Stimulated activated CD8-positive, alpha-beta memory T cell treated with anti-CD3 and anti-CD28 coated beads, Interleukin-7, amount 100 ng/mL, for 48 hours (primary cell): ENCODE measurements at regions not wholly inside any gene's neighbourhood (a gene's known extent, or its start where the extent isn't known, plus 50 kb on each side); places are given as distances from the start of the nearest gene placed in this dataset.

ENCODE experiments used
- DNase-seq, 2 donors: peaks; one replicate each; pipeline ENCODE4 v3.0.0-alpha.2; 2020; ENCODE audit warnings: low read depth in 1 of 2; ENCODE audit errors: extremely low read depth in 1 of 2

- no peak for DNase-seq
Measured at GRCh38 chr5:86768699-86769202, 151.0 kb downstream of the COX7C start.

- no peak for DNase-seq
Measured at GRCh38 chr5:86780018-86780417, 162.3 kb downstream of the COX7C start.

- DNase-seq, result no peak
Measured at GRCh38 chr5:86786955-86787354, 169.2 kb downstream of the COX7C start.

- DNase-seq, result no peak
Measured at GRCh38 chr5:86795659-86796058, 177.9 kb downstream of the COX7C start.

GRCh38 chr5:86797677-86798076 lies 179.9 kb downstream of the COX7C start:
- no peak for DNase-seq

GRCh38 chr5:86806206-86806605 lies 188.5 kb downstream of the COX7C start:
- no peak for DNase-seq

- no peak for DNase-seq
Measured at GRCh38 chr5:86807046-86808031, 189.6 kb downstream of the COX7C start.

GRCh38 chr5:86814315-86814714 lies 196.6 kb downstream of the COX7C start:
- no peak for DNase-seq

- no peak for DNase-seq
Measured at GRCh38 chr5:86814907-86815306, 197.2 kb downstream of the COX7C start.

- DNase-seq, result no peak
Measured at GRCh38 chr5:86824637-86825036, 206.9 kb downstream of the COX7C start.

- DNase-seq, result no peak
Measured at GRCh38 chr5:86831128-86831527, 213.4 kb downstream of the COX7C start.

- no peak for DNase-seq
Measured at GRCh38 chr5:86833868-86834267, 216.1 kb downstream of the COX7C start.

- no peak for DNase-seq
Measured at GRCh38 chr5:86837610-86838009, 219.9 kb downstream of the COX7C start.

GRCh38 chr5:86838083-86838482 lies 220.3 kb downstream of the COX7C start:
- no peak for DNase-seq

GRCh38 chr5:86841000-86841644 lies 223.4 kb downstream of the COX7C start:
- no peak for DNase-seq

GRCh38 chr5:86858442-86858841 lies 240.7 kb downstream of the COX7C start:
- DNase-seq, result no peak

- no peak for DNase-seq
Measured at GRCh38 chr5:86861512-86861911, 243.8 kb downstream of the COX7C start.

- DNase-seq, result no peak
Measured at GRCh38 chr5:86862093-86862492, 244.4 kb downstream of the COX7C start.

- no peak for DNase-seq
Measured at GRCh38 chr5:86864051-86864450, 246.3 kb downstream of the COX7C start.

GRCh38 chr5:86865256-86865785 lies 247.6 kb downstream of the COX7C start:
- DNase-seq, result no peak

GRCh38 chr5:86866036-86866435 lies 248.3 kb downstream of the COX7C start:
- DNase-seq, result no peak

GRCh38 chr5:86869268-86869667 lies 251.5 kb downstream of the COX7C start:
- no peak for DNase-seq
